Astrocyte (in vitro differentiated cells and primary cell): ENCODE measurements at regions not wholly inside any gene's neighbourhood (a gene's known extent, or its start where the extent isn't known, plus 50 kb on each side); places are given as distances from the start of the nearest gene placed in this dataset.

Experiments used
- DNase-seq: peaks from one replicate; pipeline ENCODE4 v3.0.0-alpha.2; 2010; ENCODE audit warnings: low read depth
- FAIRE-seq: peaks from 2 replicates; lab custom pipeline; 2011; peaks lifted over from hg19 to GRCh38; lab: Jason Lieb, UNC
- H2AFZ ChIP-seq: 2 replicates; pipeline ENCODE4 v1.6.0; 2012; ENCODE audit warnings: low read depth, low read length, inconsistent platforms
- H3K27ac ChIP-seq: 2 replicates; pipeline ENCODE4 v1.5.1; 2011; ENCODE audit warnings: low read depth, low read length, inconsistent platforms
- H3K27me3 ChIP-seq: 2 replicates; pipeline ENCODE4 v1.6.0; 2011; ENCODE audit warnings: low read length, inconsistent platforms; ENCODE audit not compliant: insufficient read depth
- H3K36me3 ChIP-seq: 2 replicates; pipeline ENCODE4 v1.5.1; 2011; ENCODE audit warnings: low read length, inconsistent platforms; ENCODE audit not compliant: insufficient read depth
- H3K4me1 ChIP-seq: 2 replicates; pipeline ENCODE4 v1.5.1; 2011; ENCODE audit warnings: low read length, inconsistent platforms; ENCODE audit not compliant: insufficient read depth
- H3K4me2 ChIP-seq: 2 replicates; pipeline ENCODE4 v1.6.0; 2012; ENCODE audit warnings: low read length, inconsistent platforms
- H3K4me3 ChIP-seq: 2 replicates; pipeline ENCODE4 v1.5.1; 2011; ENCODE audit warnings: low read depth, mild to moderate bottlenecking, low read length, inconsistent platforms; ENCODE audit not compliant: insufficient read depth
- H3K79me2 ChIP-seq: 2 replicates; pipeline ENCODE4 v1.6.0; 2012; ENCODE audit warnings: mild to moderate bottlenecking, low read length, inconsistent platforms; ENCODE audit not compliant: insufficient read depth
- H3K9ac ChIP-seq: 2 replicates; pipeline ENCODE4 v1.6.0; 2012; ENCODE audit warnings: mild to moderate bottlenecking, low read length, inconsistent platforms
- H3K9me3 ChIP-seq: 2 replicates; pipeline ENCODE4 v1.5.1; 2012; ENCODE audit warnings: low read depth, mild to moderate bottlenecking, low read length, inconsistent platforms; ENCODE audit not compliant: insufficient read depth
- H4K20me1 ChIP-seq: 2 replicates; pipeline ENCODE4 v1.6.0; 2012; ENCODE audit warnings: low read length, inconsistent platforms; ENCODE audit not compliant: insufficient read depth
- H3K27ac Mint-ChIP-seq: one replicate; pipeline ENCODE4 v1.8.0; 2021; ENCODE audit warnings: mild to moderate bottlenecking, mixed read lengths; ENCODE audit not compliant: unreplicated experiment
- H3K27me3 Mint-ChIP-seq: one replicate; pipeline ENCODE4 v1.8.0; 2021; ENCODE audit warnings: low read depth, mixed read lengths; ENCODE audit not compliant: unreplicated experiment
- H3K36me3 Mint-ChIP-seq: one replicate; pipeline ENCODE4 v1.8.0; 2021; ENCODE audit warnings: low read depth, mixed read lengths; ENCODE audit not compliant: unreplicated experiment
- H3K4me1 Mint-ChIP-seq: one replicate; pipeline ENCODE4 v1.8.0; 2021; ENCODE audit warnings: low read depth, mixed read lengths; ENCODE audit not compliant: unreplicated experiment
- H3K4me3 Mint-ChIP-seq: one replicate; pipeline ENCODE4 v1.8.0; 2021; ENCODE audit warnings: mild to moderate bottlenecking, moderate library complexity, mixed read lengths; ENCODE audit not compliant: unreplicated experiment
- H3K9me3 Mint-ChIP-seq: one replicate; pipeline ENCODE4 v1.8.0; 2021; ENCODE audit warnings: mild to moderate bottlenecking, mixed read lengths; ENCODE audit not compliant: unreplicated experiment
- EZH2 ChIP-seq: IDR thresholded peaks from 2 replicates; pipeline ENCODE4 v1.6.1; 2012; ENCODE audit warnings: mild to moderate bottlenecking, low read length, inconsistent platforms; ENCODE audit not compliant: insufficient read depth
- TF ChIP-seq, protein P1 (sequence below): IDR thresholded peaks from 2 replicates; pipeline ENCODE4 v1.5.1; 2011; ENCODE audit warnings: low read depth, mild to moderate bottlenecking, inconsistent platforms, low read length, moderate library complexity; ENCODE audit not compliant: insufficient read depth

DNA sequence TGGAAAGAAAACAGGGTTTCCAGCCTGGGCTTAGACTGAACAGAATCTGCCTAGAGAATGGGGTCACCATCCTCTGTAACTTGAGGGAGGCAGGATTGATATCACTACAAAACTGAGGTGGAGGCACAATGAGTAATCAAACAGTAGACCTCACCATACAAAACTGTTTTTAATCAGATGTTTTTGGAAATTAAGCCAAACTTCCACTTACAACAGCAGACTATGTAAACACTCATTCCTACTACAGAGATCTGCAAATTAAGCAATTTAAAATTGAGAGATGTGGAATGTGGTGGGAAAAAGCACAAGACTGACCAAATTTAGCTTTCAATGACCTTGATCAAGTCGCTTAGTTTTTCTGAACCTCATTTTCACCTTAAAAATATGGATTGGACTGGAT, 104.3 kb upstream of the SLC38A4 start:
- H3K4me1 ChIP-seq = no peaks in the 10 kb centered on the region
- DNase-seq (no peak), FAIRE-seq (no peak)
- no peak overlapping the region for H3K4me2 ChIP-seq
- H4K20me1 ChIP-seq = no peaks in the 10 kb centered on the region
- TF ChIP-seq, protein P1, sequence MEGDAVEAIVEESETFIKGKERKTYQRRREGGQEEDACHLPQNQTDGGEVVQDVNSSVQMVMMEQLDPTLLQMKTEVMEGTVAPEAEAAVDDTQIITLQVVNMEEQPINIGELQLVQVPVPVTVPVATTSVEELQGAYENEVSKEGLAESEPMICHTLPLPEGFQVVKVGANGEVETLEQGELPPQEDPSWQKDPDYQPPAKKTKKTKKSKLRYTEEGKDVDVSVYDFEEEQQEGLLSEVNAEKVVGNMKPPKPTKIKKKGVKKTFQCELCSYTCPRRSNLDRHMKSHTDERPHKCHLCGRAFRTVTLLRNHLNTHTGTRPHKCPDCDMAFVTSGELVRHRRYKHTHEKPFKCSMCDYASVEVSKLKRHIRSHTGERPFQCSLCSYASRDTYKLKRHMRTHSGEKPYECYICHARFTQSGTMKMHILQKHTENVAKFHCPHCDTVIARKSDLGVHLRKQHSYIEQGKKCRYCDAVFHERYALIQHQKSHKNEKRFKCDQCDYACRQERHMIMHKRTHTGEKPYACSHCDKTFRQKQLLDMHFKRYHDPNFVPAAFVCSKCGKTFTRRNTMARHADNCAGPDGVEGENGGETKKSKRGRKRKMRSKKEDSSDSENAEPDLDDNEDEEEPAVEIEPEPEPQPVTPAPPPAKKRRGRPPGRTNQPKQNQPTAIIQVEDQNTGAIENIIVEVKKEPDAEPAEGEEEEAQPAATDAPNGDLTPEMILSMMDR = no peak
- no peak for TF ChIP-seq EZH2
- no peak overlapping the region for H2AFZ ChIP-seq
- Mint-ChIP-seq H3K36me3 (no peaks in the 10 kb centered on the region), H3K9me3 (peaks cover 2% of the 10 kb centered on the region), H3K4me1 (no peaks in the 10 kb centered on the region), H3K4me3 (no peak overlapping the region), H3K27ac (no peak overlapping the region), H3K27me3 (no peaks in the 10 kb centered on the region)
- no peak overlapping the region for H3K9ac ChIP-seq
- H3K36me3 ChIP-seq = no peaks in the 10 kb centered on the region
- H3K79me2 ChIP-seq = no peaks in the 10 kb centered on the region
- no peaks in the 10 kb centered on the region for H3K9me3 ChIP-seq
- no peak overlapping the region for H3K4me3 ChIP-seq
- no peaks in the 10 kb centered on the region for H3K27me3 ChIP-seq
- H3K27ac ChIP-seq = no peak overlapping the region

DNA sequence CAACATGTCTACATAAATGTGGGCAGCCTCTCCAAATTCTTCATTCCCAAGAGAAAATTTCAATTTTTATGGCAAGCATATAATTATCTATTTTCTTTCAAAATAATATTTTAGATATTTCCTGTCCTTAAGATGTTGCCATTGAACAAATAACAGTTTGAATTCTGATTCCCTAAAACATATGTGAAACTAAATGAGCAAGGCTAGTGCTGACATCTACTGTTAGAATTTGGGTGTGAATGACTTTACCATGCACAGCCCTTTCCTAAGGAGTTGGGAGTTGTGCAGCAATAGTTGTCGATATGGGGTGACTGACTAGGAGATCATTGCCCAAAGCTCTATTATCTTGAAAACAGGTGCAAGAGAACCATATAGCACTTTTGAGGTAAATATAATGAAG, 108.2 kb upstream of the SLC38A4 start:
- peaks cover 2% of the 10 kb centered on the region for H3K9me3 Mint-ChIP-seq
- Histone ChIP-seq H3K79me2 (no peaks in the 10 kb centered on the region), H3K9me3 (no peaks in the 10 kb centered on the region), H3K36me3 (no peaks in the 10 kb centered on the region), H3K4me3 (no peak overlapping the region), H3K27ac (no peak overlapping the region), H4K20me1 (no peaks in the 10 kb centered on the region), H3K4me1 (peaks cover 4% of the 10 kb centered on the region), H2AFZ (no peak overlapping the region), H3K9ac (no peak overlapping the region), H3K4me2 (no peak overlapping the region), H3K27me3 (no peaks in the 10 kb centered on the region)
- no peaks in the 10 kb centered on the region for H3K27me3 Mint-ChIP-seq
- H3K4me3 Mint-ChIP-seq = no peak overlapping the region
- peak; percentile 37 for DNase-seq
- no peaks in the 10 kb centered on the region for H3K36me3 Mint-ChIP-seq
- TF ChIP-seq, protein P1 = peak; percentile 56
- no peak for TF ChIP-seq EZH2
- peak; percentile 98 for FAIRE-seq
- peaks cover 9% of the 10 kb centered on the region for H3K4me1 Mint-ChIP-seq
- H3K27ac Mint-ChIP-seq = no peak overlapping the region

GRCh38 chr12:46934374-46935111, 108.7 kb upstream of the SLC38A4 start:
- no peak overlapping the region for H3K4me2 ChIP-seq
- TF ChIP-seq EZH2 = no peak
- TF ChIP-seq, protein P1 = no peak

More at GRCh38 chr12:46934374-46935111, 108.7 kb upstream of the SLC38A4 start:
- H3K27me3 ChIP-seq = no peaks in the 10 kb centered on the region
- H3K9me3 Mint-ChIP-seq = peaks cover 2% of the 10 kb centered on the region
- H3K27ac ChIP-seq = no peak overlapping the region
- no peaks in the 10 kb centered on the region for H3K36me3 ChIP-seq
- no peak overlapping the region for H3K9ac ChIP-seq
- peaks cover 4% of the 10 kb centered on the region for H3K4me1 ChIP-seq
- no peak overlapping the region for H3K4me3 ChIP-seq
- peaks cover 9% of the 10 kb centered on the region for H3K4me1 Mint-ChIP-seq
- H2AFZ ChIP-seq = no peak overlapping the region
- FAIRE-seq = no peak
- no peaks in the 10 kb centered on the region for H3K9me3 ChIP-seq
- DNase-seq = no peak
- H4K20me1 ChIP-seq = no peaks in the 10 kb centered on the region
- H3K27ac Mint-ChIP-seq = no peak overlapping the region
- H3K79me2 ChIP-seq = no peaks in the 10 kb centered on the region
- H3K27me3 Mint-ChIP-seq = no peaks in the 10 kb centered on the region
- no peaks in the 10 kb centered on the region for H3K36me3 Mint-ChIP-seq
- no peak overlapping the region for H3K4me3 Mint-ChIP-seq
